T47D (cell line): ENCODE measurements at regions not wholly inside any gene's neighbourhood (a gene's known extent, or its start where the extent isn't known, plus 50 kb on each side); places are given as distances from the start of the nearest gene placed in this dataset.

ENCODE experiments used
- DNase-seq, 2 experiments: peaks; one replicate each; pipeline versions ENCODE4 v3.0.0 to v3.0.0-alpha.2; 2011 to 2012; ENCODE audit warnings: low read depth in 1 of 2, low spot score in 1 of 2
- JUND ChIP-seq: IDR thresholded peaks from 2 replicates; pipeline ENCODE4 v1.6.1; 2012; ENCODE audit warnings: low read depth
- in situ Hi-C: cut with HindIII; loops from 2 replicates; pipeline ENCODE4 v1.10.0; 2016; ENCODE audit warnings: low sequenced_read_pairs, low pct_unique_long_range_greater_than_20kb

GRCh38 chr14:23694949-23695663, 58.9 kb downstream of the DHRS2 start:
- in situ Hi-C loops = no loop called here
- no peak for TF ChIP-seq JUND
- peak in 1 of 2 experiments; percentile 35 for DNase-seq

- no peak for TF ChIP-seq JUND
- in situ Hi-C loops = no loop called here
- peak in 1 of 2 experiments; percentile 8 for DNase-seq
Observed at GRCh38 chr14:23695664-23695999, 59.5 kb downstream of the DHRS2 start.

GRCh38 chr14:23696701-23697239, 60.6 kb downstream of the DHRS2 start:
- DNase-seq = peak in 1 of 2 experiments; percentile 6
- no peak for TF ChIP-seq JUND
- in situ Hi-C loops = no loop called here

- in situ Hi-C loops = no loop called here
- DNase-seq = no peak
- TF ChIP-seq JUND = no peak
Observed at GRCh38 chr14:23697680-23698079, 61.5 kb downstream of the DHRS2 start.

- in situ Hi-C loops = no loop called here
- DNase-seq = no peak
- no peak for TF ChIP-seq JUND
Observed at GRCh38 chr14:23702656-23703426, 66.7 kb downstream of the DHRS2 start.

GRCh38 chr14:23704890-23705289, 68.7 kb downstream of the DHRS2 start:
- no peak for TF ChIP-seq JUND
- peak in 1 of 2 experiments; percentile 37 for DNase-seq
- in situ Hi-C loops = no loop called here

GRCh38 chr14:23707415-23707814, 71.3 kb downstream of the DHRS2 start:
- no peak for DNase-seq
- TF ChIP-seq JUND = no peak
- in situ Hi-C loops = no loop called here

- TF ChIP-seq JUND = no peak
- in situ Hi-C loops = no loop called here
- no peak for DNase-seq
Observed at GRCh38 chr14:23708343-23708742, 72.2 kb downstream of the DHRS2 start.

- in situ Hi-C loops = no loop called here
- DNase-seq = no peak
- no peak for TF ChIP-seq JUND
Observed at GRCh38 chr14:23709923-23710322, 73.8 kb downstream of the DHRS2 start.

- DNase-seq = no peak
- TF ChIP-seq JUND = no peak
- in situ Hi-C loops = no loop called here
Observed at GRCh38 chr14:23712287-23712686, 76.1 kb downstream of the DHRS2 start.

GRCh38 chr14:23719225-23719985, 83.2 kb downstream of the DHRS2 start:
- no peak for DNase-seq
- TF ChIP-seq JUND = no peak
- in situ Hi-C loops = no loop called here

GRCh38 chr14:23722675-23723074, 86.5 kb downstream of the DHRS2 start:
- no peak for DNase-seq
- in situ Hi-C loops = no loop called here
- no peak for TF ChIP-seq JUND
